Occipital lobe (tissue), 1 donor: ENCODE measurements at regions not wholly inside any gene's neighbourhood (a gene's known extent, or its start where the extent isn't known, plus 50 kb on each side); places are given as distances from the start of the nearest gene placed in this dataset.

Experiments
- DNase-seq: peaks from one replicate; lab custom pipeline; 2025; lab: John Stamatoyannopoulos, UW

DNA sequence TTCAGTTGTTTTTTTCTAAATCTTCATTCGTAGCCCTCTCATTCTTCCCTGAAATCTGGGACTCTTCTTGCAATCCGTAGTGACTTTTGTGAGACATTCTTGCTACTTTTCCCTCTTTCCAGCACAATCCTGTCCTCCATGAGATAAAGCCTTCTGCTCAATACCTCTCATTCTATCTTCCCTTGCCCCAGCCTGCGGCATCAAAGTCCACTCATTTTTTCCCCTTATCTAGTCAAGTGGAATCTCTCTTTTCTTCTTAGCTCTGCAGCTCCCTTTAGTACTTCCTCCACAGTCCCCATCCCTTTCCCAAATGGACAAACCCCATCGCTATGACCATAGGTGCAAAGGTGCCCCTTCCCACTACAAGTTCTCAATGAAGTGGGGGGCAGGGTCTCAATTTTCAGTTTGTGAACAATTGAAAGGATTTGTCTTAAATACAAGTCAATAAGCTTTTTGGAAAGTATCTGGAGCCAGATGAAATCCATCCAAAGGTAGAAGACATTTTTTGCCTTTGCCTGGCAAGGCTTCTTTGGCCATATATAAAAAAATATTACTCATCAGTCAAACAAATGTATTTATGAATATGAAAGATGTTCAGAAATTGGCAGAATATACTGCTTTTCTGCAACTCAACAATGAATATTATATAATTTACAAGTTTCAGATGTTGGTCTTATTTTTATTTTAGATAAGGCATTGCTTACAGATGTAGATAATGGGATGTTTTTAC is 179.4 kb downstream of the SNAPC1 start:
- no peak for DNase-seq

DNA sequence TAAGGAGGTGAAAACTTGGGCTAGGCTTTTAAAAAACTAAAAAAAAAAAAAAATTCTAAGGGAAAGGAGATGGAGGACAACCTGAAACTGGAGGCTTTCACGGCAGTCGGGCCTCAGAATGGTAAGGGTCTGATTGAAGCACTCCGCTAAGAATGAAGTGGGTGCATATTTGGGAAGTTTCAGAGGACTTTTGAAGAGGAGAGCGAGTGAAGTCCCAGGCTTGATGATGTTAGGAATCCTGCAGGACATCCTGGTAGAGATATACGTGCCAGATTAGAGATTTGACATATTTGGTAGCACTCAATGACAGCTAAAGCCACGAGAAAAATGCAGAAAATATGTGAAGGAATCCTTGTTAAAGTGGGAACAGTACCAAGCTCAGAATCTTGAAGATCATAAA is 186.2 kb downstream of the SNAPC1 start:
- DNase-seq, result no peak

DNA sequence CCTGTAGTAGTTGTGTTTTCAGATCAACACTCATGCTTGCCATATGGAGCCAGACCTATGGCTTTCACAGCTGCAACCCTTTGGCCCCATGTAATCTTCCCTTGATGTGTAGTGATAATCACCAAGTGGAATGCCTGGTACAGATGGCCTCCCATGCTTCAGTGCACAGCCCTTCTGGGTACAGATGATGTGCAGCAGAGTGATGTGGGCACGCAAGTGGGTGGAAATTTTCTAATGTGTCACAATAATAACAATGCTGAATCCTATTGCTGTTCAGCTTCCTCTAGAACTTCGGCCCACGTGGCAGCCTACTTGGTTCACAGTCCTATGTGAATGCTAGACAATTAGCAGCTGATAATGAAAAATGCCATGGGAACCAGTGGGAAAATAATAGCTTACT is 188.1 kb downstream of the SNAPC1 start:
- DNase-seq, result no peak

DNA sequence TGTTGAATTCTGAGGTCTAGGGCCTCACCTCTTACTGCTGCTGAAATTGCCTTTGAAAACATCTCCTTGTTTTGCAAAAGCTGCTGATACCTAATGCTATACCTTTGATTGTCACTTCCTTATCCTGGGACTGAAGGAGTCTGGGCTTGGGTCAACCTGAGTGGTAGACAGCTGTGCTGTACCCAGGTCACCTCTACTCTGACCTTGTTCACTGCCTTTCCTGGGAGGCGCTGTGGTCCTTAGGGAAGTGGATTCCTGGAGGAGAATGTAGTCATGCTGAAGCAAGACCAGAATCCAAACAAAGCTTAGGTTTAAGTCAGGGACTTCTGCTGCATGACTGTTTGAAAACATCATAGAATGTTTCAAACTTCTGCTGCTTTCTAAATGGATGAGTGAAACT is 191.4 kb downstream of the SNAPC1 start:
- DNase-seq, result no peak

DNA sequence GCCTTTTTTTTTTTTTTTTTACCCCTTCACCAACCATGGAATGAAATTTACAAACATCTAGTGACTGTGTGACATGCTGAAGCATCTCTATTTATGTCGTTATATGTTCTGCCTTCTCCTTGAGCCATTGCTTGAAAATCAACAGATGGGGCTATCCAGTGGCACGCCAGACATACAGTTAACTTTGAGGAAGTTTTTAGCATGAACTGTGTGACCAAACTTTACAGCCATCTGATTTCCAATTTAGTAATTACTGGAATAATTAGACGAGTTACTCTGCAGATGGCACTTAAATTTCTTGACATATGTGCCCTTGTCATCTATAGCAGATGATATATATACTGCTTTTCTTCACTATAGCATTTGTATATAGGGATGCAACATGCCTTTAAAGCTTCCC is 192.1 kb downstream of the SNAPC1 start:
- DNase-seq, result no peak

DNA sequence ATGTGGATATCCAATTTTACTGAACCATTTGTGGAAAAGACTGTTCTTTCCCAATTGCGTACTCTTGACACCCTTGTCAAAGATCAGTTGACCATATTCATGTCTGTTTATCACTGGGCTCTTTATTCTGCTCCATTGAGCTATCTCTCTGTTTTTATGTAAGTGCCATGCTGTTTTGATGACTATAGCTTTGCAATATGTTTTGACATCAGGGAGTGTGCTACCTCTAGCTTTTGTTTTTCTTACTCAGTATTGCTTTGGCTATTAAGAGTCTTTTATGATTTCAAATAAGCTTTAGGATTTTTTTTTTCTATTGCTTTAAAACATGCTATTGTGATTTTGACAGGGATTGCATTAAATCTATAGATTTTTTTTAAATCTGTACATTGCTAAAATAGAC is 194.3 kb downstream of the SNAPC1 start:
- DNase-seq, result no peak

DNA sequence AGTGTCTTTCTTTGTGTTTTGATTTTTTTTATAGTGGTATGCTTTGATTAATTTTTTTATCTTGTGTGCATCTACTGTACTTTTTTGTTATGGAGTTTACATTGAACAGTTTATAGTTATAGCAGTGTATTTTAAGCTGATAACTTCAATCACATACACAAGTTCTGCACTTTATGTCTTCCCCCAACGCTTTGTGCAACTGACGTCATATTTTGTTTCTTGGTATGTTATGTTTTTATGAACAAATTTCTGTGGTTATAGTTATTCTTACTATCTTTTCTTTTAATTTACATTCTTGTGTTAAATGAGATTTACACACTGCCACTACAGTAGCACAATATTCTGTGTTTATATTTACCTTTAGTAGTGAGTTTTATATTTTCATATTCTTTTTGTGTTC is 197.1 kb downstream of the SNAPC1 start:
- no peak for DNase-seq

DNA sequence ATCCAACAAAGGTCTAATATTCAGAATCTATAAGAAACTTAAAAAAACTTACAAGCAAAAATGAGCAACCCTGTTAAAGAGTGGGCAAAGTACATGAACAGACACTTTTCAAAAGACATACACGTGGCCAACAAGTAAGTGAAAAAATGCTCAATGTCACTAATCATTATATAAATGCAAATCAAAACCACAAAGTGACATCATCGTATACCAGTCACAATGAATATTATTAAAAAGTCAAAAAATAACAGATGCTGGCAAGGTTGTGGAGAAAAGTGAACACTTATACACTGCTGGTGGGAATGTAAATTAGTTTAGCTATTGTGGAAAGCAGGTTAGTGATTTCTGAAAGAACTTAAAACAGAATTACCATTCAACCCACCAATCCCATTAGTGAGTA is 199.1 kb downstream of the SNAPC1 start:
- no peak for DNase-seq

DNA sequence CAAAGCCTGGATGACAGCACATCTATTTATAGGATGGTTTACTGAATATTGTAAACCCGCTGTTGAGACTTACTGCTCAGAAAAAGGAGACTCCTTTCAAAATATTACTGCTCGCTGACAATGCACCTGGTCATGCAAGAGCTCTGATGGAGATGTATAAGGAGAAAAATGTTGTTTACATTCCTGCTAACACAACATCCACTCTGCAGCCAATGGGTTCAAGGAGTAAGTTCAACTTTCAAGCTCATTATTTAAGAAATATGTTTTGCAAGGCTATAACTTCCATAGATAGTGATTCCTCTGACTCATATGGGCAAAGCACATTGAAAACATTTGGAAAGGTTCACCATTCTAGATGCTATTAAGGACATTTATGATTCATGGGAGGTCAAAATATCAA is 201.7 kb downstream of the SNAPC1 start:
- DNase-seq, result no peak

DNA sequence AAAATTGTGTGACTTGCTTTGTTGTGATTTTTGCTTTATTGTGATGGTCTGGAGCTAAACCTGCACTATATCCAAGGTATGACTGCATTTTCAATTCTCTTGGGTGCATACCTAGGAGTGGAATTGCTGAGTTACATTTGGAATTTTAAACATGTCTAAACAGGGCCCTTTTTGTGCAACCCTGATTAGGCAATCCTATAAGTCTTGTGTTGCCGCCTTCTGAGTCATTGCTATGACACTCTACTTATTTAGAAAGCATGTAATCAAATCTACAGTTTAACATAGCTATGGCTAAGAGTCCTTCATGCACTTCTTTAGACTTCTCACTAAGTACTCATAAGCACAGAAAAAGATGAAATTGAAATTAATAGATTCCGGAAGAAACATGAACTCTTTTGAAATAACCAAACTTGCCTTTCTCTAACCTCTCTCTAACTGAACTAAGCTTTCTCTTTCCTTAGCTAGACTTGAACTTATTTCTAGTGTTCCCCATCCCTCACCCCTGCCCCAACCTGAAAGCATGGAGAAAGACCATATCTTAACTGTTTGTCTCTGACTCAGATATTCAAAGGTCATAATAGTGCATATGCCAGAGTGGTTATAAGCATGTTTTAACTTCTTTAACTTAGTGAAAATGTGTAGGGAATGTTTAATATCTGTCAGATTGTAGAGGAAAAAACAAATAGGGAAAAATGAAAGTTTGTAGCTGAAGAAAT is 203.0 kb downstream of the SNAPC1 start:
- DNase-seq, result no peak

DNA sequence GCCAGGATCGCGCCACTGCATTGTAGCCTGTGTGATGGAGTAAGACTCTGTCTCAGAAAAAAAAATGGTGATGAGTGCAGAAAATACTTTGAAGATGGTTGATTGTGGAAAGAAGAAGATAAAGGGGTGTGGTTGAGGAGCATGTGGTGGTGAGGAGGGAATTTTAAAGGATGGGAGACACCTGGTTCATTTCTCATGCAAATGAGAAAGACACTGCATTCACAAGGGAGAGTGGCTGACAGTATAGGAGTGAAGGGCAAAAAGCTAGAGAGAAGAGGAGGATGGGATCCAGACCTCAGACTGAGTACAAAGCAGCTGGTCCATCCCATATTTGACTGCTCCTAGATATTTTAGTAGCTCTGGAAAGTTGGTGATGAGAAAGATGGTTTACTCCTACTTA is 206.0 kb downstream of the SNAPC1 start:
- DNase-seq, result no peak

DNA sequence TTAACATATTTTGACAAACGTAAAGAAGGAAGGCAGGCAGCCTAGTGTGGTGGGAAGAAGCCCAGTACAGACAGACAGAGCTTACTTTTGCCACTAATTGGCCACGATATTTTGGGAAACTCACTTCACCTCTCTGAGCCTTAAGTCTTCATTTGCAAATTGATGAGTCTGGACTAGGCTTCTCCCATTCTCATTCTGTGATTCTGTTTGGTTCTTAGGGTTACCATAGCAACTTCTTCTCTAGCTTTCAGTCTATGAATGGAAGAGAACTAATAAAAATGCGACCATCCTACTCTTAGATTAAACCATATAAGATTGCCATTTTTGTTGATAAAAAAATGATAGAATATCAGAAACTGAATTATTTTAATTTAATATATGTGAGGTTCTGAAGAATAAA is 210.5 kb downstream of the SNAPC1 start:
- no peak for DNase-seq

DNA sequence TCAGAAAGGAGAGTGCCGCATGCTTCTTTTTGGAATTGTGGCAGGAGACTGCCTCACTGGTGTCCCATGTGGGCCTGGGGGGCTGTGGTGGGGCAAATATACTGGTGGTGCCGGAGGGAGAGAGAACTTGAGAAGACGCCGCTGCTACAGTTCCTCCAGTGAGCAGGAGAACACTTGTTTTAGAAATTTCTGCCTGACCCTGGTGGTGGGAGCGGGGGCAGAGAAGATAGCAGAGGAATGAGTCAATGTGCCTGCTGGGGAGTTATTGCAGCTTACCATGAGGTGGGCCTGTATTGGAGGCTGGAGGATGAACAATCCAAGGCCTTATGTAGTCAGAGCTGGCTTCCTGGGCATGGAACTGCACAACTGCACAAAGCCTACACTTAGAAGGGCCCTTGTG is 211.8 kb downstream of the SNAPC1 start:
- DNase-seq, result no peak

DNA sequence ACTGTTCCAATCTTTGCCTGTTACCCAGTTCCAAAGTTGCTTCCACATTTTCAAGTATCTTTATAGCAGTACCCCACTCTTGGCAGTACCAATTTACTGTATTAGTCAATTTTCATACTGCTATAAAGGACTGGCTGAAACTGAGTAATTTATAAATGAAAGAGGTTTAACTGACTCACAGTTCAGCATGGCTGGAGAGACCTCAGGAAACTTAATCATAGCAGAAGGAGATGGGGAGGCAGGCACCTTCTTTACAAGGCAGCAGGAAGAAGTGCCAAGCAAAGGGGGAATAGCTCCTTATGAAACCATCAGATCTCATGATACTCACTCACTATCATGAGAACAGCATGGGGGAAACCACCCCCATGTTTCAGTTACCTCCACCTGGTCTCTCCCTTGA is 215.0 kb downstream of the SNAPC1 start:
- DNase-seq, result no peak

DNA sequence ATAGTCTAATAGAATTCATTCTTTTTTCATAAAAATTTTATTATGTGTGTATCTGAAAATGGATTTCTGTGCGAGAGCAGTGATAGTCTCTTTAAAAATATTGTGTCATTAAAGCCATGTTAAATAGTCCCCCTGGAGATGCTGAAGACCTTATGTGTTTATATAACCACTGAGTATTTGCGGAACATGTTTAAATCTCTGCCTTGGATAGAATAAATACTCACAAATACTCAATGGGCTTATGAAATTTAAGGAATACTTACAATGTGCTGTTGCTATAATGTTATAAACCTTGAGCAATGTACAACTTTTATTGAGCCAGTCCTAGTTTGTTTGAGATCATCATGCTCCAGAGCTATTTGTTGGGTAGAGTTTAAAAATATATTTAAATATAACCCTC is 226.0 kb downstream of the SNAPC1 start:
- no peak for DNase-seq

DNA sequence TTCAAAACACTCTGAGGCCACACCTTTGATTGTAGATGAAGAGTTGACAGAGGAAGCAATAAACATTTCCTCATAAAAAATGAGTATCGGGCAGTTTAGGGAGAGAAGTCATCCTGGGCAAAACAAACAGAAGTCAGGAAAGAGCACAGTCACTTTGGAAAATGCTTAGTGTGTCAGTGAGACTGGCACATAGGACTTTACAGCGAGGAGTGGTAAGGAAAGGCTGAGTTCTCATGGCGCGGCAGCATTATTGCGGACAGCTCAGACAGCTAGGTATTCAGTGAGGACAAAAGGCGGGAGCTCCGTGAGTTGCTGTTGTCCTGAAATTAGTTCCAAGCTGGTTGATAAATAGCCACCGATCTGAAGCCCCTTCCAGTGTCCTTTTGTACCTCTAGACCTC is 229.9 kb downstream of the SNAPC1 start:
- DNase-seq, result no peak

DNA sequence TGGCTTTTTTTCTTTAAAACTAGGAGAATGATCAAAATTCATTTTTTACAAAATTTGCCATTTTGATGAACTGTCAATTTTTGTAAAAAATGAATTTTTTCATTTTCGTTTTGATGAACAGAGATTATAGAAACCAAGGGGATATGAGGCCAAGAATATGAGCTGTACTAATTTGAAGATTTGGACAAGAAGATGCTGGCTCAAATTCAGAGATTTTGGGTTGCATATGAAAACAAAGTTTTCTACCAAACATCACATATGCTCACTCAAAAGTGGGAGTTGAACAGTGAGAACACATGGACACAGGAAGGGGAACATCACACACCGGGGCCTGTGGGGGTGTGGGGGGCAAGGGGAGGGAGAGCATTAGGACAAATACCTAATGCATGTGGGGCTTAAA is 230.7 kb downstream of the SNAPC1 start:
- no peak for DNase-seq

DNA sequence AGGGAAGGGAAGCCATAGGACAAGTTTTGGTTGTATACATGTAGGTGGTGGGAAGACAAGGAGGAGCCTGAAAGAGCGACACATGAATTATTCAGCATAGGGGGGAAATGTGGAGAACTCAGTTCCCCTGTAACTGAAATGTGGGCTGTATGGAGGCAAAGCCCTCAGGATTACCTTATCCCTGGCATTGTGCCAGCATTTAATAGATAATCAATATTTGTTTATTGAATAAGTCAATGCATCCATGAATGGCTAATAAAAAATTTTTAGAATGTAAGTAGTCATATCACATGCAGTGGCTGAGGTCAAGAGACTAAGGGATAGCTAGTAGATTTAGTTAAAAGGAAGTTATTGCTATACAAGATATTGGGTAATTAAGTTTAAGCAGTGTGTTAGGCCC is 232.4 kb downstream of the SNAPC1 start:
- no peak for DNase-seq

DNA sequence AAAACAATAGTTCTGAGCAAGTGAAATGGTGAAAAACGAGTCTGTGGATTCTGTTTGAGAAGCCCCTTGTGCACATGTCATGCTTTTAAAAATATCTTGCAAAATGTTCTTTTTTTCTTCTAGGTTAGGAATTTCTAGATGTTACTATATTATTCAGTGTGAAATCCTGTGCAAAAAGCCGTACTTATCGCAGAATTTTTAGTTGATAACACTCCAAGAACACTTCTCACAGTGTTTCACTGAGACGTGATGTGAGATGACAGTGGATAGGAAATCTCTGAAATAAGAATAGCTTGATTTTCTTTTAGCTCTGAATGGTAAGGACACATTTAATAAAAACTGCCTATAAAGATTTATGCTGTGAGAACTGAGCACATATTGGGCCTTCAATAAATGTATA is 234.5 kb downstream of the SNAPC1 start:
- no peak for DNase-seq

DNA sequence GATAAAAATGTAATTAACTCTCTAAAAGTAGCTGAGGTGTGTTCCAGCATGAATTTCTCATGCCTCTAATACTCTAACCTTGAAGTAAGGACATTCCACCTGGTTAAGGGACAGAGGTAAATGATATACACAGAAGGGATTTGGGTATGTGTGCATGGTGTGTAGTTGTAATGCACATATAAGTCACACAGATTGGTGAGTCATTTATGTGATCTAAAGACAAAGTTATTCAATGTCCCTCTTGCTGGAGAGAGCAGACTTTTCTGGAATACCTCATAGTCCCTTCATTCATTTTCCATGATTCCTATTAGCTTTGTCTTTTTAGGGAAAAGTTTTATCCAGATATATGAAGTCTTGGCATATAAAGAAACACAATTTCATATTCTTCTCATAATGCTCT is 234.9 kb downstream of the SNAPC1 start:
- no peak for DNase-seq

DNA sequence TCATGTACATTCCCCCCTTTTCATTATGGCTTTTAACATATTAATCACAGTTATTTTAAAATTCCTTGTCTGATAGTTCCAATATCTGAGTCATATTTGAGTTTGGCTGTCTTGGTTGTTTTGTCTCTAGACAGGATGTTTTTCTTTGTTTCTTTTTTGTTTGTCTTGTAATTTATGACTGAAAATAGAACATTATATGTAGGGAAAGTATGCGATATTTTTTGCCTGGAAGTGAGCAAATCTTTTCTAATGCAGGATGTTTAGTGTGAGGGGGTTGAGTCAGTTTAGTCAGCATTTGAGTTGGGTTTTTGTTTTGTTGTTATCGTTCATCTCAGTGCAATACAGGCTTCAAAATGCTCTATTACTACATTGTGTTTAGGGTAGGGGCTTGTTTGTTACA is 239.7 kb downstream of the SNAPC1 start:
- DNase-seq, result no peak

DNA sequence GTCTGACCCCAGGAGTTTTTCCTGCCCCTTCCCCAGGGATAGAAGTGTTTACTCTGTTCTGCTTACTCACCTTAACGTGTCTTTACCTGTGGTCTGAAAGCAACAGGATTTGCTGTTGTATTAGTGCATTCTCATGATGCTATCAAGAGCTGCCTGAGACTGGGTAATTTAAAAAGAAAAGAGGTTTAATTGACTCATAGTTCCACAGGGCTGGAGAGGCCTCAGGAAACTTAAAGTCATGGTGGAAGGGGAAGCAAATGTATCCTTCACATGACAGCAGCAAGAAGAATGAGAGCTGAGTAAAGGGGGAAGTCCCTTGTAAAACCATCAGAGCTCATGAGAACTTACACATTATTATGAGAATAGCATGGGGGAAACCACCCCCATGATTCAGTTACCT is 240.4 kb downstream of the SNAPC1 start:
- no peak for DNase-seq

DNA sequence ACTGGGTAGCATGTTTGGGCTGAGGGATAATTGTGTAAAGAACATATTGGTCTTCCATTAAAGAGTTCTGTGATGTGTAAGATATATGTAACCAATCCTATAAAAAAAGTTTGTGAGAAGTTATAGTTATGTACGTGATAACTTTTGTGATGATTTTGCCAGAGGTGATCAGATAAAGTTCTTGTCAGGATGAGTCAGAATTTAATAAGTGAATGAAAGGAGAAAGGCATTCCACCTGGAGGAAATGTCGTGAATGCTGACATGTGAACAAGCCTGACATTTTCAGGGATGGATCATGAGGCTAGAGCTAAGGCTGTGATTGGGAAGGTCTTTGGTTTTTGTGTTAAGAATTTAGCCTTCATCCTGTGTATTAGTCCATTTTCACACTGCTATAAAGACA is 241.5 kb downstream of the SNAPC1 start:
- DNase-seq, result no peak
